OCI-LY3 (cell line): ENCODE measurements at regions not wholly inside any gene's neighbourhood (a gene's known extent, or its start where the extent isn't known, plus 50 kb on each side); places are given as distances from the start of the nearest gene placed in this dataset.

Experiments
- CTCF ChIP-seq: fragments of 200-600, 300-600 bp; sonication (generic); IDR thresholded peaks from 2 replicates; pipeline ENCODE4 v1.5.1; 2014; ENCODE audit warnings: antibody characterized with exemption, low read length, low read depth
- EZH2phosphoT487 ChIP-seq: fragments of 200-600 bp; shearing (Covaris generic); IDR thresholded peaks from 2 replicates; pipeline ENCODE4 v1.6.1; 2018; ENCODE audit warnings: antibody characterized with exemption, mixed run types, low read depth

DNA sequence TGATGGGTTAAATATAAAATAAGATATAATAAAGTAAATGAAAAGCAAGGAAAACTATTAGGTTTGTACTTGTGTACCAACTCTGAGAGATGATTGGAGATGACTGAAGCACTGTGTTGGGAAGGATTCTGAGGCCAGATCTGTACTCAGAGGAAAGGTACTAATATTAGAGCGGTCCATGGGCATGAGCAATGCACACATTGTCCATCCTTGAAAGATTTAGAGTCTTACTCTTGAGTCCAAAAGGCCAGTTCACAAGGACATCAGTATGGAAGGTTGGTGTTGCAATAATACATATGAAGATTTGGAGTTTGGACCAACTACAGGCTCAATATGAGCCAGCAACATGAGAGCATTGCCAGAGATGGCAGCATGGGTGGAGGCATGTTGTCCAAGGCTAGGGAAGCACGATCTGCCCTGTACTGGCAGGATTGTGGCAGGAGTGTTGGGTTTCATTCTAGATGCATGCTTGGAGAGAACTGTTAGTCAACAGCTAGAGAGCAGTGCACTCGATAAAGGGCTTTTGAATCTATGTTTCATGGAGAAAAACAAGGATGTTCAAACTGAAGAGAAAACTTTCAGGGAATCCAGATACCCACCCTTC is 84.4 kb downstream of the TMEM215 start:
- TF ChIP-seq CTCF (no peak), EZH2phosphoT487 (no peak)
